ENCODE measurements at regions not wholly inside any gene's neighbourhood (a gene's known extent, or its start where the extent isn't known, plus 50 kb on each side); places are given as distances from the start of the nearest gene placed in this dataset.

GRCh38 chr20:22466447-22467171, 117.8 kb downstream of the FOXA2 start:
- DNase-seq (ENCODE audit: low read depth), result no peak

- no peak for DNase-seq (ENCODE audit: low read depth)
Observed at GRCh38 chr20:22465622-22466446, 118.5 kb downstream of the FOXA2 start.

- no peak for DNase-seq (ENCODE audit: low read depth)
Observed at GRCh38 chr20:22464312-22465003, 119.9 kb downstream of the FOXA2 start.

GRCh38 chr20:22462975-22463914, 121.1 kb downstream of the FOXA2 start:
- DNase-seq (ENCODE audit: low read depth), result no peak

- no peak for DNase-seq (ENCODE audit: low read depth)
Observed at GRCh38 chr20:22460803-22461202, 123.6 kb downstream of the FOXA2 start.

GRCh38 chr20:22460231-22460630, 124.1 kb downstream of the FOXA2 start:
- DNase-seq (ENCODE audit: low read depth), result no peak

GRCh38 chr20:22459754-22460153, 124.6 kb downstream of the FOXA2 start:
- no peak for DNase-seq (ENCODE audit: low read depth)

- DNase-seq (ENCODE audit: low read depth), result no peak
Observed at GRCh38 chr20:22456109-22456508, 128.3 kb downstream of the FOXA2 start.

GRCh38 chr20:22455259-22455658, 129.1 kb downstream of the FOXA2 start:
- DNase-seq (ENCODE audit: low read depth), result no peak

- DNase-seq (ENCODE audit: low read depth), result no peak
Observed at GRCh38 chr20:22453244-22454080, 130.9 kb downstream of the FOXA2 start.

- DNase-seq (ENCODE audit: low read depth), result no peak
Observed at GRCh38 chr20:22452442-22453011, 131.8 kb downstream of the FOXA2 start.

- no peak for DNase-seq (ENCODE audit: low read depth)
Observed at GRCh38 chr20:22450537-22450936, 133.8 kb downstream of the FOXA2 start.

- DNase-seq (ENCODE audit: low read depth), result no peak
Observed at GRCh38 chr20:22449188-22449973, 135.0 kb downstream of the FOXA2 start.

GRCh38 chr20:22447447-22447778, 137.0 kb downstream of the FOXA2 start:
- DNase-seq (ENCODE audit: low read depth), result no peak

GRCh38 chr20:22446613-22447446, 137.5 kb downstream of the FOXA2 start:
- no peak for DNase-seq (ENCODE audit: low read depth)

GRCh38 chr20:22442318-22442717, 142.1 kb downstream of the FOXA2 start:
- no peak for DNase-seq (ENCODE audit: low read depth)

- DNase-seq (ENCODE audit: low read depth), result no peak
Observed at GRCh38 chr20:22438926-22439325, 145.4 kb downstream of the FOXA2 start.

- DNase-seq (ENCODE audit: low read depth), result no peak
Observed at GRCh38 chr20:22438346-22438745, 146.0 kb downstream of the FOXA2 start.

- DNase-seq (ENCODE audit: low read depth), result no peak
Observed at GRCh38 chr20:22437354-22437753, 147.0 kb downstream of the FOXA2 start.

Data from stimulated activated CD8-positive, alpha-beta memory T cell treated with anti-CD3 and anti-CD28 coated beads, Interleukin-15, amount 100 ng/mL, for 24 hours (primary cell).